Activated CD4-positive, alpha-beta memory T cell treated with anti-CD3 and anti-CD28 coated beads, Interleukin-2, amount 10 ng/mL, durations not matched to agents 7 days and 5 days (primary cell): ENCODE measurements at regions not wholly inside any gene's neighbourhood (a gene's known extent, or its start where the extent isn't known, plus 50 kb on each side); places are given as distances from the start of the nearest gene placed in this dataset.
"Not testable (repeated sequence)": the region's sequence is repeated elsewhere in the genome, so short reads cannot be mapped to it uniquely, and the experiment has no call there.

Experiments used
- CTCF ChIA-PET: fragments of 350-600 bp; sonication (Branson Sonifier 250); formaldehyde crosslinking; loops from one replicate; lab custom pipeline; 2021; ENCODE audit warnings: antibody characterized with exemption, inconsistent platforms; lab: Charles Lee
- POLR2A ChIA-PET: fragments of 350-600 bp; sonication (Branson Sonifier 250); formaldehyde crosslinking; loops from one replicate; lab custom pipeline; 2021; ENCODE audit warnings: antibody characterized with exemption; lab: Charles Lee
- DNase-seq: peaks from one replicate; pipeline ENCODE4 v3.0.0-alpha.2; 2020
- H3K27ac Mint-ChIP-seq: one replicate; pipeline ENCODE4 v1.8.0; 2021; ENCODE audit warnings: mild to moderate bottlenecking, mixed read lengths
- H3K27me3 Mint-ChIP-seq: one replicate; pipeline ENCODE4 v1.8.0; 2021; ENCODE audit warnings: mixed read lengths
- H3K36me3 Mint-ChIP-seq: one replicate; pipeline ENCODE4 v1.8.0; 2021; ENCODE audit warnings: low read depth, mixed read lengths
- H3K4me1 Mint-ChIP-seq: one replicate; pipeline ENCODE4 v1.8.0; 2021; ENCODE audit warnings: mixed read lengths
- H3K4me3 Mint-ChIP-seq: one replicate; pipeline ENCODE4 v1.8.0; 2021; ENCODE audit warnings: mild to moderate bottlenecking, mixed read lengths
- H3K9me3 Mint-ChIP-seq: one replicate; pipeline ENCODE4 v1.8.0; 2021; ENCODE audit warnings: mixed read lengths

GRCh38 chr11:43138621-43139140 is 173.1 kb upstream of the API5 start:
- DNase-seq, result no peak
- Mint-ChIP-seq H3K36me3 (no peaks in the 10 kb centered on the region), H3K4me3 (no peak overlapping the region), H3K4me1 (no peaks in the 10 kb centered on the region), H3K27me3 (no peaks in the 10 kb centered on the region), H3K9me3 (peaks cover 18% of the 10 kb centered on the region), H3K27ac (no peak overlapping the region)
- ChIA-PET POLR2A (no interaction called here), CTCF (no interaction called here)

GRCh38 chr11:43145653-43146052 is 166.1 kb upstream of the API5 start:
- Mint-ChIP-seq H3K4me3 (no peak overlapping the region), H3K36me3 (no peaks in the 10 kb centered on the region), H3K4me1 (peaks cover 13% of the 10 kb centered on the region), H3K27me3 (no peaks in the 10 kb centered on the region), H3K27ac (peak overlapping the region; percentile 31), H3K9me3 (peaks cover 11% of the 10 kb centered on the region)
- peak; percentile 16 for DNase-seq
- ChIA-PET POLR2A (no interaction called here), CTCF (no interaction called here)

GRCh38 chr11:43150697-43151096 is 161.1 kb upstream of the API5 start:
- no peak overlapping the region for H3K27ac Mint-ChIP-seq
- CTCF ChIA-PET, result no interaction called here
- H3K36me3 Mint-ChIP-seq, result no peaks in the 10 kb centered on the region
- H3K27me3 Mint-ChIP-seq, result no peaks in the 10 kb centered on the region
- H3K9me3 Mint-ChIP-seq, result peaks cover 3% of the 10 kb centered on the region
- POLR2A ChIA-PET, result no interaction called here
- H3K4me1 Mint-ChIP-seq, result peaks cover 9% of the 10 kb centered on the region
- no peak overlapping the region for H3K4me3 Mint-ChIP-seq
- no peak for DNase-seq

GRCh38 chr11:43164831-43165230 is 147.0 kb upstream of the API5 start:
- H3K4me3 Mint-ChIP-seq, result no peak overlapping the region
- no peaks in the 10 kb centered on the region for H3K27me3 Mint-ChIP-seq
- H3K36me3 Mint-ChIP-seq, result no peaks in the 10 kb centered on the region

GRCh38 chr11:43165393-43165792 is 146.4 kb upstream of the API5 start:
- H3K4me3 Mint-ChIP-seq, H3K4me1 Mint-ChIP-seq, DNase-seq, H3K27me3 Mint-ChIP-seq, H3K9me3 Mint-ChIP-seq, H3K27ac Mint-ChIP-seq, POLR2A ChIA-PET, H3K36me3 Mint-ChIP-seq, CTCF ChIA-PET: not testable (repeated sequence)

More at GRCh38 chr11:43164831-43165230, 147.0 kb upstream of the API5 start:
- Mint-ChIP-seq H3K9me3 (peaks cover 3% of the 10 kb centered on the region), H3K4me1 (no peaks in the 10 kb centered on the region), H3K27ac (no peak overlapping the region)
- ChIA-PET POLR2A (no interaction called here), CTCF (no interaction called here)
- no peak for DNase-seq

GRCh38 chr11:43168241-43168640 is 143.6 kb upstream of the API5 start:
- H3K4me1 Mint-ChIP-seq, H3K9me3 Mint-ChIP-seq, CTCF ChIA-PET, H3K27me3 Mint-ChIP-seq, POLR2A ChIA-PET, H3K36me3 Mint-ChIP-seq, H3K27ac Mint-ChIP-seq, DNase-seq, H3K4me3 Mint-ChIP-seq: not testable (repeated sequence)

GRCh38 chr11:43172477-43172876 is 139.3 kb upstream of the API5 start:
- H3K4me1 Mint-ChIP-seq, result no peaks in the 10 kb centered on the region
- ChIA-PET CTCF (no interaction called here), POLR2A (no interaction called here)
- H3K9me3 Mint-ChIP-seq, result peaks cover under 1% of the 10 kb centered on the region
- DNase-seq, result no peak
- no peak overlapping the region for H3K4me3 Mint-ChIP-seq
- H3K36me3 Mint-ChIP-seq, result no peaks in the 10 kb centered on the region
- H3K27me3 Mint-ChIP-seq, result no peaks in the 10 kb centered on the region
- no peak overlapping the region for H3K27ac Mint-ChIP-seq

GRCh38 chr11:43177975-43178374 is 133.8 kb upstream of the API5 start:
- Mint-ChIP-seq H3K4me1 (no peaks in the 10 kb centered on the region), H3K27ac (no peak overlapping the region), H3K36me3 (no peaks in the 10 kb centered on the region), H3K9me3 (no peaks in the 10 kb centered on the region), H3K27me3 (no peaks in the 10 kb centered on the region), H3K4me3 (no peak overlapping the region)
- POLR2A ChIA-PET, result no interaction called here
- CTCF ChIA-PET, result no interaction called here
- DNase-seq, result no peak

- H3K27ac Mint-ChIP-seq, POLR2A ChIA-PET, H3K4me1 Mint-ChIP-seq, DNase-seq, CTCF ChIA-PET, H3K4me3 Mint-ChIP-seq, H3K36me3 Mint-ChIP-seq, H3K9me3 Mint-ChIP-seq, H3K27me3 Mint-ChIP-seq: not testable (repeated sequence)
Measured at GRCh38 chr11:43194459-43194858, 117.3 kb upstream of the API5 start.

GRCh38 chr11:43197379-43197778 is 114.4 kb upstream of the API5 start:
- CTCF ChIA-PET, result no interaction called here
- Mint-ChIP-seq H3K27ac (no peak overlapping the region), H3K4me3 (no peak overlapping the region), H3K27me3 (no peaks in the 10 kb centered on the region), H3K9me3 (no peaks in the 10 kb centered on the region), H3K36me3 (no peaks in the 10 kb centered on the region), H3K4me1 (no peaks in the 10 kb centered on the region)
- POLR2A ChIA-PET, result no interaction called here
- no peak for DNase-seq

GRCh38 chr11:43200031-43200430 is 111.8 kb upstream of the API5 start:
- H3K4me1 Mint-ChIP-seq, result no peaks in the 10 kb centered on the region
- DNase-seq, result no peak
- POLR2A ChIA-PET, result no interaction called here
- no peaks in the 10 kb centered on the region for H3K36me3 Mint-ChIP-seq
- no peaks in the 10 kb centered on the region for H3K9me3 Mint-ChIP-seq
- H3K27me3 Mint-ChIP-seq, result no peaks in the 10 kb centered on the region
- H3K27ac Mint-ChIP-seq, result no peak overlapping the region
- no peak overlapping the region for H3K4me3 Mint-ChIP-seq
- CTCF ChIA-PET, result no interaction called here

- no peak overlapping the region for H3K4me3 Mint-ChIP-seq
- DNase-seq, result no peak
- no peak overlapping the region for H3K27ac Mint-ChIP-seq
- H3K9me3 Mint-ChIP-seq, result peaks cover 6% of the 10 kb centered on the region
- no peaks in the 10 kb centered on the region for H3K36me3 Mint-ChIP-seq
- no peaks in the 10 kb centered on the region for H3K4me1 Mint-ChIP-seq
- CTCF ChIA-PET, result no interaction called here
- POLR2A ChIA-PET, result no interaction called here
- H3K27me3 Mint-ChIP-seq, result no peaks in the 10 kb centered on the region
Measured at GRCh38 chr11:43212279-43212678, 99.5 kb upstream of the API5 start.

- H3K9me3 Mint-ChIP-seq, result peaks cover 5% of the 10 kb centered on the region
- H3K27me3 Mint-ChIP-seq, result no peaks in the 10 kb centered on the region
- CTCF ChIA-PET, result no interaction called here
- no peak for DNase-seq
- POLR2A ChIA-PET, result no interaction called here
- no peak overlapping the region for H3K4me3 Mint-ChIP-seq
- no peaks in the 10 kb centered on the region for H3K36me3 Mint-ChIP-seq
- H3K4me1 Mint-ChIP-seq, result no peaks in the 10 kb centered on the region
- no peak overlapping the region for H3K27ac Mint-ChIP-seq
Measured at GRCh38 chr11:43214471-43214870, 97.3 kb upstream of the API5 start.

GRCh38 chr11:43217849-43218248 is 93.9 kb upstream of the API5 start:
- no peak overlapping the region for H3K4me3 Mint-ChIP-seq
- DNase-seq, result no peak
- H3K4me1 Mint-ChIP-seq, result no peaks in the 10 kb centered on the region
- ChIA-PET POLR2A (interaction anchor here (0.6 kb wide), 1 partner anchor 86 kb away, joined by 3 read pairs; no protein-coding TSS in a partner anchor), CTCF (no interaction called here)
- H3K27me3 Mint-ChIP-seq, result no peaks in the 10 kb centered on the region
- peaks cover 2% of the 10 kb centered on the region for H3K9me3 Mint-ChIP-seq
- no peak overlapping the region for H3K27ac Mint-ChIP-seq
- H3K36me3 Mint-ChIP-seq, result no peaks in the 10 kb centered on the region
